GM12873 (cell line): ENCODE measurements at regions not wholly inside any gene's neighbourhood (a gene's known extent, or its start where the extent isn't known, plus 50 kb on each side); places are given as distances from the start of the nearest gene placed in this dataset.

ENCODE experiments used
- CTCF ChIP-seq: IDR thresholded peaks from 2 replicates; pipeline ENCODE4 v1.5.1; 2012; ENCODE audit warnings: low read depth, mild to moderate bottlenecking, moderate library complexity, low read length, control low read depth; ENCODE audit not compliant: insufficient read depth; ENCODE audit errors: missing control alignments

- no peak for TF ChIP-seq CTCF
Measured at GRCh38 chr12:24177889-24178288, 228.4 kb upstream of the SOX5 start.

GRCh38 chr12:24175929-24176328, 226.5 kb upstream of the SOX5 start:
- TF ChIP-seq CTCF, result no peak

- TF ChIP-seq CTCF, result no peak
Measured at GRCh38 chr12:24175284-24175683, 225.8 kb upstream of the SOX5 start.

- no peak for TF ChIP-seq CTCF
Measured at GRCh38 chr12:24173067-24173466, 223.6 kb upstream of the SOX5 start.

- TF ChIP-seq CTCF, result no peak
Measured at GRCh38 chr12:24172773-24173066, 223.2 kb upstream of the SOX5 start.

GRCh38 chr12:24172031-24172772, 222.7 kb upstream of the SOX5 start:
- no peak for TF ChIP-seq CTCF

GRCh38 chr12:24155042-24155441, 205.6 kb upstream of the SOX5 start:
- no peak for TF ChIP-seq CTCF
